Kidney capillary endothelial cell (primary cell): ENCODE measurements at regions not wholly inside any gene's neighbourhood (a gene's known extent, or its start where the extent isn't known, plus 50 kb on each side); places are given as distances from the start of the nearest gene placed in this dataset.
"Not testable (repeated sequence)": the region's sequence is repeated elsewhere in the genome, so short reads cannot be mapped to it uniquely, and the experiment has no call there.

Source experiments
- DNase-seq: peaks from one replicate; pipeline ENCODE4 v3.0.0-alpha.2; 2018; ENCODE audit warnings: low spot score

- no peak for DNase-seq
Measured at GRCh38 chr4:187069398-187069797, 345.7 kb upstream of the FAT1 start.

GRCh38 chr4:187070158-187070557, 346.5 kb upstream of the FAT1 start:
- no peak for DNase-seq

- no peak for DNase-seq
Measured at GRCh38 chr4:187070740-187071139, 347.1 kb upstream of the FAT1 start.

GRCh38 chr4:187071946-187072600, 348.4 kb upstream of the FAT1 start:
- no peak for DNase-seq

GRCh38 chr4:187073820-187074219, 350.2 kb upstream of the FAT1 start:
- DNase-seq = no peak

- DNase-seq = no peak
Measured at GRCh38 chr4:187075514-187075913, 351.9 kb upstream of the FAT1 start.

GRCh38 chr4:187077744-187078401, 354.2 kb upstream of the FAT1 start:
- DNase-seq = no peak

- DNase-seq = no peak
Measured at GRCh38 chr4:187084701-187085100, 361.0 kb upstream of the FAT1 start.

GRCh38 chr4:187085339-187085738, 361.7 kb upstream of the FAT1 start:
- DNase-seq = no peak

GRCh38 chr4:187086151-187086550, 362.5 kb upstream of the FAT1 start:
- no peak for DNase-seq

GRCh38 chr4:187088070-187088799, 364.6 kb upstream of the FAT1 start:
- no peak for DNase-seq

- DNase-seq = no peak
Measured at GRCh38 chr4:187090401-187090800, 366.7 kb upstream of the FAT1 start.

- DNase-seq = not testable (repeated sequence)
Measured at GRCh38 chr4:187090832-187091231, 367.2 kb upstream of the FAT1 start.

GRCh38 chr4:187094144-187094543, 370.5 kb upstream of the FAT1 start:
- no peak for DNase-seq

- no peak for DNase-seq
Measured at GRCh38 chr4:187098429-187098828, 374.8 kb upstream of the FAT1 start.

- no peak for DNase-seq
Measured at GRCh38 chr4:187103351-187103750, 379.7 kb upstream of the FAT1 start.

GRCh38 chr4:187108845-187109244, 385.2 kb upstream of the FAT1 start:
- no peak for DNase-seq

GRCh38 chr4:187109636-187110035, 386.0 kb upstream of the FAT1 start:
- no peak for DNase-seq

- no peak for DNase-seq
Measured at GRCh38 chr4:187118166-187118565, 394.5 kb upstream of the FAT1 start.

- no peak for DNase-seq
Measured at GRCh38 chr4:187118602-187119120, 395.0 kb upstream of the FAT1 start.

- no peak for DNase-seq
Measured at GRCh38 chr4:187124331-187124730, 400.7 kb upstream of the FAT1 start.

- DNase-seq = no peak
Measured at GRCh38 chr4:187125062-187125461, 401.4 kb upstream of the FAT1 start.

- DNase-seq = no peak
Measured at GRCh38 chr4:187127456-187127855, 403.8 kb upstream of the FAT1 start.
